ENCODE measurements at regions not wholly inside any gene's neighbourhood (a gene's known extent, or its start where the extent isn't known, plus 50 kb on each side); places are given as distances from the start of the nearest gene placed in this dataset.

DNA sequence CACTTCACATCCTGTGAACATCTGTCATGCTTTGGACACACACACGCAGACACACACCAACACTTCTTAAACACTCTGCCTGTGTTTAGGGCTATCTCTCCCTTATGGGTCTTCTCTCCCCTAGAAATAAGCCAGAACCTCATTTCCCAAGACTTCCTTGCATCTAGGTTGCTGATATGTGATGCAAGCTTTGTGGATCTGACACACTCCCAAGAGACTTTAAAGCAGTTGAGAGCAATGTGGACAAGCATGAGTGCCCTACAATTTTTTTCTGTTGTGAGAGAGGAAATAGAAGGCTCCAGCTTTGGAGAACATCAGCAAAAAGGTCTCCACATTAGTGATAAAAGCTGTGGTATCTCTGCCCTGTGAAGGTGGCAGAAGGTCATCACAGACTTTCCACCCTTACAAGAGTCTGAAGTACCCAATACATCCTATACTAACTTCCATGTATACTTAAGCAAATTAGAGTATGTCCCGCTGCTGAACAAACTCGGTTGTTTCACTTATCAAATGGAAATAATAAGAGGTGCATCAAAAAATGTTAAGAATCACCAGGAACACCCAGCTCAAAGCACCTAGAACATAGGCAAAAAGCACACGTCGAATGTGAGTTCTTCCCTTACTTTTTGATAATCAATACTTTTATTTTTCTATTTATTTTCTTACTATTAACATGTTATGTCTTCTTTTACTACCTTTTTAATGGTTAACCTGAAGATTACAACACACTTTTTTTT is 267.6 kb downstream of the SETD4 start:
- no peak overlapping the region for H3K27ac ChIP-seq (replicated peaks)
- TF ChIP-seq, protein P1, sequence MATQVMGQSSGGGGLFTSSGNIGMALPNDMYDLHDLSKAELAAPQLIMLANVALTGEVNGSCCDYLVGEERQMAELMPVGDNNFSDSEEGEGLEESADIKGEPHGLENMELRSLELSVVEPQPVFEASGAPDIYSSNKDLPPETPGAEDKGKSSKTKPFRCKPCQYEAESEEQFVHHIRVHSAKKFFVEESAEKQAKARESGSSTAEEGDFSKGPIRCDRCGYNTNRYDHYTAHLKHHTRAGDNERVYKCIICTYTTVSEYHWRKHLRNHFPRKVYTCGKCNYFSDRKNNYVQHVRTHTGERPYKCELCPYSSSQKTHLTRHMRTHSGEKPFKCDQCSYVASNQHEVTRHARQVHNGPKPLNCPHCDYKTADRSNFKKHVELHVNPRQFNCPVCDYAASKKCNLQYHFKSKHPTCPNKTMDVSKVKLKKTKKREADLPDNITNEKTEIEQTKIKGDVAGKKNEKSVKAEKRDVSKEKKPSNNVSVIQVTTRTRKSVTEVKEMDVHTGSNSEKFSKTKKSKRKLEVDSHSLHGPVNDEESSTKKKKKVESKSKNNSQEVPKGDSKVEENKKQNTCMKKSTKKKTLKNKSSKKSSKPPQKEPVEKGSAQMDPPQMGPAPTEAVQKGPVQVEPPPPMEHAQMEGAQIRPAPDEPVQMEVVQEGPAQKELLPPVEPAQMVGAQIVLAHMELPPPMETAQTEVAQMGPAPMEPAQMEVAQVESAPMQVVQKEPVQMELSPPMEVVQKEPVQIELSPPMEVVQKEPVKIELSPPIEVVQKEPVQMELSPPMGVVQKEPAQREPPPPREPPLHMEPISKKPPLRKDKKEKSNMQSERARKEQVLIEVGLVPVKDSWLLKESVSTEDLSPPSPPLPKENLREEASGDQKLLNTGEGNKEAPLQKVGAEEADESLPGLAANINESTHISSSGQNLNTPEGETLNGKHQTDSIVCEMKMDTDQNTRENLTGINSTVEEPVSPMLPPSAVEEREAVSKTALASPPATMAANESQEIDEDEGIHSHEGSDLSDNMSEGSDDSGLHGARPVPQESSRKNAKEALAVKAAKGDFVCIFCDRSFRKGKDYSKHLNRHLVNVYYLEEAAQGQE (IDR thresholded peaks at IDR 0.05; ENCODE audit: insufficient replicate concordance, low read depth) = no peak
- TF ChIP-seq, protein P2, sequence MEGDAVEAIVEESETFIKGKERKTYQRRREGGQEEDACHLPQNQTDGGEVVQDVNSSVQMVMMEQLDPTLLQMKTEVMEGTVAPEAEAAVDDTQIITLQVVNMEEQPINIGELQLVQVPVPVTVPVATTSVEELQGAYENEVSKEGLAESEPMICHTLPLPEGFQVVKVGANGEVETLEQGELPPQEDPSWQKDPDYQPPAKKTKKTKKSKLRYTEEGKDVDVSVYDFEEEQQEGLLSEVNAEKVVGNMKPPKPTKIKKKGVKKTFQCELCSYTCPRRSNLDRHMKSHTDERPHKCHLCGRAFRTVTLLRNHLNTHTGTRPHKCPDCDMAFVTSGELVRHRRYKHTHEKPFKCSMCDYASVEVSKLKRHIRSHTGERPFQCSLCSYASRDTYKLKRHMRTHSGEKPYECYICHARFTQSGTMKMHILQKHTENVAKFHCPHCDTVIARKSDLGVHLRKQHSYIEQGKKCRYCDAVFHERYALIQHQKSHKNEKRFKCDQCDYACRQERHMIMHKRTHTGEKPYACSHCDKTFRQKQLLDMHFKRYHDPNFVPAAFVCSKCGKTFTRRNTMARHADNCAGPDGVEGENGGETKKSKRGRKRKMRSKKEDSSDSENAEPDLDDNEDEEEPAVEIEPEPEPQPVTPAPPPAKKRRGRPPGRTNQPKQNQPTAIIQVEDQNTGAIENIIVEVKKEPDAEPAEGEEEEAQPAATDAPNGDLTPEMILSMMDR (IDR thresholded peaks at IDR 0.05; ENCODE audit: insufficient read depth, low read length) = no peak
- TF ChIP-seq GABPA (IDR thresholded peaks at IDR 0.05; ENCODE audit: low read depth) (no peak), POLR2AphosphoS5 (IDR thresholded peaks at IDR 0.05; ENCODE audit: low read depth) (no peak), SPI1 (IDR thresholded peaks at IDR 0.05; ENCODE audit: borderline replicate concordance, low read depth) (no peak)
- H3K4me3 ChIP-seq (replicated peaks; ENCODE audit: insufficient read depth, low read length) = no peak overlapping the region
- no peak for DNase-seq (ENCODE audit: low read depth in 1 of 2, low spot score in 1 of 2)
- H3K27me3 ChIP-seq (ENCODE audit: insufficient read depth, poor library complexity, severe bottlenecking) = peaks cover 3% of the 10 kb centered on the region

DNA sequence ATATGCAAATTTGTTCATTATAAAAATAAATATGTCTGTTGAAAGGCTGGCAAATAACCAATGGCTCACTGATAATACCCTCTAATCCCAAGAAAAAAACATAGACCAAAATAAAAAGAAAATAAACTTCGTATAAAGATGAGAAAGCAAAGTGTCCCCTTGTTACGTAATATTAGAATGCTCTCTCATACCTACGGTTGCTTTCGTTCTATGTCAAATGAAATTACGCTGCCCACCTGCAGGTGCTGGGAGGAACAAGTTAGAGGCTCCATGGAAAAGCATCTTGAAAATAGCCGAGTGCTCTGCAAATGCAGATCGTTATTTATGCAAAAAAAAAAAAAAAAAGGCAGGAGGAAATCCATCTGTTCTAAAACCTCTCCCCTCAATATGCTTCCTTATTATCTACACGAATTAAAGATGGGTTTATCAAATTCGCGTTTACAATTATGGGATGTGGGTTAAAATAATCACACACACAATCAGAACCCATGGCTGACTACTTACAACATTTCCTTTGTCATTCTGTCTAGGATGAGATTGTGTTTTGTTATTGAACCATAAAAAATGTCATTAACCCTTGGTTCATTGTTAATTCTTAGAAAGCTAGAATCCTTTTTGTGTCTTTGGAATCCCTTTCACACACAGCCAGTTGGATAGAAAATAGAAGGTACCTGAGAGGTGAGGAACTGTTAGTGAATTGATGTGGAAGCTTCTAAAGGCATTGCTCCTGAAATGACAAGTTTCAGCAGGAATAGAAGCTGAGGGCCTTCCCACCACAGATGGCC is 268.6 kb downstream of the SETD4 start:
- Histone ChIP-seq H3K27me3 (ENCODE audit: insufficient read depth, poor library complexity, severe bottlenecking) (peaks cover under 1% of the 10 kb centered on the region), H3K4me3 (replicated peaks; ENCODE audit: insufficient read depth, low read length) (no peak overlapping the region), H3K27ac (replicated peaks) (no peak overlapping the region)
- no peak for DNase-seq (ENCODE audit: low read depth in 1 of 2, low spot score in 1 of 2)
- TF ChIP-seq GABPA (IDR thresholded peaks at IDR 0.05; ENCODE audit: low read depth) = no peak
- TF ChIP-seq, protein P2 (IDR thresholded peaks at IDR 0.05; ENCODE audit: insufficient read depth, low read length) = no peak
- TF ChIP-seq, protein P1 (IDR thresholded peaks at IDR 0.05; ENCODE audit: insufficient replicate concordance, low read depth) = no peak
- no peak for TF ChIP-seq SPI1 (IDR thresholded peaks at IDR 0.05; ENCODE audit: borderline replicate concordance, low read depth)
- TF ChIP-seq POLR2AphosphoS5 (IDR thresholded peaks at IDR 0.05; ENCODE audit: low read depth) = no peak

DNA sequence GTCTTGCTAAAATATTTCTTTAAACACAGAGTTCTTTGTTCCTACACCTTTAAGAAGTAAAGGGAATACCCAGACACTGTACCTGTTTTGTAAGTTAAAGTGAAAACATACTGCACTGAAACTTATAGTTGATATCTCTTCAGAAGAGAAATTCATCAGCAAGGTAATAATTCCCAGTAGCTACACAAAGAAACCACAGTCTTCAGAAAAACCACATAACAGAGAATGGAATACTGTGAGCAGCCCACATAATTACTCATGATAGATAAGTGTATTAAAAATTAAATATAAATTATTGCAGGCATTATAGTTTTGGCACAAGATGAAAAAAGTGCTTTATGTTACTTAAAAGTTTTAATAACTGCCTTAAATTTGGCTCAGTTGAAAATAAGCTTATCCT is 276.6 kb downstream of the SETD4 start:
- no peak overlapping the region for H3K4me3 ChIP-seq (replicated peaks; ENCODE audit: insufficient read depth, low read length)
- DNase-seq (ENCODE audit: low read depth in 1 of 2, low spot score in 1 of 2) = no peak
- peaks cover 2% of the 10 kb centered on the region for H3K27me3 ChIP-seq (ENCODE audit: insufficient read depth, poor library complexity, severe bottlenecking)
- no peak overlapping the region for H3K27ac ChIP-seq (replicated peaks)
- TF ChIP-seq POLR2AphosphoS5 (IDR thresholded peaks at IDR 0.05; ENCODE audit: low read depth) (no peak), SPI1 (IDR thresholded peaks at IDR 0.05; ENCODE audit: borderline replicate concordance, low read depth) (no peak), GABPA (IDR thresholded peaks at IDR 0.05; ENCODE audit: low read depth) (no peak)
- TF ChIP-seq, protein P2 (IDR thresholded peaks at IDR 0.05; ENCODE audit: insufficient read depth, low read length) = no peak
- TF ChIP-seq, protein P1 (IDR thresholded peaks at IDR 0.05; ENCODE audit: insufficient replicate concordance, low read depth) = no peak

Data from HL-60 (cell line).